GM18951 (cell line): ENCODE measurements at regions not wholly inside any gene's neighbourhood (a gene's known extent, or its start where the extent isn't known, plus 50 kb on each side); places are given as distances from the start of the nearest gene placed in this dataset.

Experiments used
- POLR2A ChIP-seq: IDR thresholded peaks from 4 replicates; pipeline ENCODE4 v1.6.1; 2011; ENCODE audit warnings: mild to moderate bottlenecking; ENCODE audit not compliant: insufficient read length, insufficient read depth; ENCODE audit errors: extremely low read depth
- in situ Hi-C: fragments of 300-500 bp; cut with MboI; formaldehyde crosslinking; loops from one replicate; pipeline ENCODE4 v1.12.0; 2022; ENCODE audit warnings: low sequenced_read_pairs, mixed read lengths, inconsistent platforms; ENCODE audit not compliant: unreplicated experiment

DNA sequence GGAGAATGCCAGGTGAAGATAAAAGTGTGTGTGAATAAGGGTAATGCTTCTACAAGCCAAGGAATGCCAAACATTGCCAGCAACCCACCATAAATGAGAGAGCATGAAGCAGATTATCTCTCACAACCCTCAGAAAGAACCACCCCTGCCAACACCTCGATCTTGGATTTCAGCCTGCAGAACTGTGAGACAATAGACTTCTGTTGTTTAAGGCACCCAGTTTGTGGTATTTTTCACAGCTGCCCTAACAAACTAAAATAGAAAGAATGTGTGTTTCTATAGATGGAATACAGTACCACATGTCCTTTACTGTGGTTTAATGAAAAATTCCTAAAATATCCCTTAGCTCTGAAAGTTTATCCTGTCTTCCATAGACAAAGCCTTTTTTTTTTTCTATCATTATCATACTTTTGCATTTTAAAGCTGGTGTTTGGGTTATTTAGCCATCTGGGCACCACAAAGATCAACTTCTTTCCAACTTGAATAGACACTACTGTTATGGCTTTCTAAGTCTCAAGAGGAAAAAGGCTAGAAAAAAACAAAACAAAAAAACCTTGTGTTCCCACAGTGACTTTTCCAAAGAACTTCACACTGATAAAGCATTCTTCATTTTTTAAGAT is 505.6 kb downstream of the KCTD12 start:
- no peak for TF ChIP-seq POLR2A
- in situ Hi-C loops: no loop called here

DNA sequence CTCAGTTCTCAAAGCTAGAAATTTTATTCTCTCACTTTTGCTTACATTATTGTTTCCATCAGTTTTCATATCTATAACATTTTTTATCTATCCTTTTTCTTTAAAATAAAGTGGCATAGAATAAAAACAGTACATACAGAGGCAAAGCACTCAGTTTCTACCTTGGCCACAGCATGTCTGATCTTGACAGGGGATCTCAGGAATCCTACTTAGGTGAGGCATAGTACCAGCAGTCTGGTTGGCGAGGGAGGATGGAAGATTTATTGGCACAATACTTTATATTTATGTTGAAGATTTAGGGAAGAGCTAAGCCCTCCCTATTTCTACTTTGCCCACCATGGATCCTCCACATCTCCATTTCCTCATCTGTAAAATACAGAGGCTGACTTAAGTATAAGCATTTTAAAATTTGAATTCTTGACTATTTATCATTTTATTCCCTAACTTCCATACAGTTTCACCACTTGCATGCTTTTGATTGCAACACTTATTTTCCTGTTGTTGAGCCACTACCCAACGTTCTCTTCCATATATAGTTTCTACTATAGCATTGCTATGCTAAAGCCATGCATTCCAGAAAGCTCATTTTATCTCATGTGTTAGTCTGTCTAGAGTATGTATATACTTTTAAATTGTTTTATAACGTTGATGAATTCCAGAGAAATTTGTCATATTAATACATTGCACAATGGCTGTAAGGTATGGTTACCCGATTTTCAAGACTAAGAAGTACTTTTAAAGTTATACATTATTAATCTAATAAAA is 506.7 kb downstream of the KCTD12 start:
- no peak for TF ChIP-seq POLR2A
- in situ Hi-C loops: no loop called here

DNA sequence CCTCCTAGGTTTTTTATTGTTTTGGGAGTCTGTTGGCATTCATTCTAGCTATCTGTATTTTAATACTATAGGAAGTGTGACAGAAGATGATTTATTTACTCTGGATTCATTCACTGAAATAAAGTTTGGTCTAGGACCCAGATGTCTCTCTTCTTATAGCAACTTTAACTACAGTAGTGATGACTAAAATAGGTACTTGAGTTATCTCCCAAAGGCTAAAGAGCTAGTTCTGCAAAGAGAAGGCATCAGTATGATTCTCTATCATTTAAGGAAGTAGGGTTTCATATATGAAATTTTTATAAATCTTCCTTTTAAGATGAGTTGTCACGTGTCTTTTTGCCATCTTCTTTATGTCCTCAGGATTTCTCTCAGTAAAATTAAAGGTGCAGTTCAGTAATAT is 507.4 kb downstream of the KCTD12 start:
- in situ Hi-C loops: no loop called here
- TF ChIP-seq POLR2A: no peak

DNA sequence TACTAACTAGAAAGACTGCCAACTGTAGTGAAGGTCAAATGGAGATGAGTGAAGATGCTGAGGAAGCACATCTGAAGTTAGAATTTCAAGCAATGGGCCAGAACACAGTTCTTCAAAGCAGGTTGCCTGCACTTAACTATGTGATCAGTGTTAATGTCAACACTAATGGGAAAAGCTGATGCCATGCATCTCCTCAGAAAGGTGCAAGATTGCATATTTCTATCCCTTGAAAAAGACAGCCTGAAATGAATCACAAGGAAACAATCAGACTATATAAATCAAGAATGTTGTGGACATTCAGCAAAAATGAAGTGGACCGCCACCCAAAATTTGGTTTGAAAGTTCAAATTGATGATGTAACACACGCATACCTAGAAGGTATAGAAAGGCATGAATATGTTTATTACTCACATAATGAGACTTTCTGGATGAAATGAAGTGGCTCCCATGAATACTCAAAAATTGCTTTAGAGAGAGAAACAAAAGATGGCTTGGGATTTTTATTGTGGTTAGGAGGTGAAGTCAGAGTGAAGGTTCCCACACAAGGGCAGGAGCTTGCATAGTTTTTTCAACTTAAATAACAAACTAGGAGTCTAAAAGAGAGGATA is 522.4 kb downstream of the KCTD12 start:
- TF ChIP-seq POLR2A: no peak
- in situ Hi-C loops: no loop called here

DNA sequence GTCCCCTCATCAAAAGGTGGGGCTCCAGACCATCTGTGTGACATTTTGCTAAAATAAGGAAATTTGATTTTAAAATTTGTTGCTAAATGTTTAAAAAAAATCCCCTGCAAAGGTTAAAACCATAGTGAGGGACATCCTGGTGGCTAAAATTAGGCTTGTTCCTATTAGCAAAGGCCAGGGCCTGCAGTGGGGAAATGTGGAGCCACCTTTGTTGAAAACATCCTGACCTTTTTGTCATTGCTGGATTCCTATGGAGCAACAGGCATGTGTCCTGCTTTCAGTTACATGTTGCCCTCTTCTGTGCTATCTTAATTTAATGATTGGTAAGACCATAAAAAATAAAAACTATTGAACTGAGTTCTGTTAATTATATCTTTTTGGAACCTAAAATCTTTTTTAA is 524.3 kb downstream of the KCTD12 start:
- in situ Hi-C loops: no loop called here
- TF ChIP-seq POLR2A: no peak

DNA sequence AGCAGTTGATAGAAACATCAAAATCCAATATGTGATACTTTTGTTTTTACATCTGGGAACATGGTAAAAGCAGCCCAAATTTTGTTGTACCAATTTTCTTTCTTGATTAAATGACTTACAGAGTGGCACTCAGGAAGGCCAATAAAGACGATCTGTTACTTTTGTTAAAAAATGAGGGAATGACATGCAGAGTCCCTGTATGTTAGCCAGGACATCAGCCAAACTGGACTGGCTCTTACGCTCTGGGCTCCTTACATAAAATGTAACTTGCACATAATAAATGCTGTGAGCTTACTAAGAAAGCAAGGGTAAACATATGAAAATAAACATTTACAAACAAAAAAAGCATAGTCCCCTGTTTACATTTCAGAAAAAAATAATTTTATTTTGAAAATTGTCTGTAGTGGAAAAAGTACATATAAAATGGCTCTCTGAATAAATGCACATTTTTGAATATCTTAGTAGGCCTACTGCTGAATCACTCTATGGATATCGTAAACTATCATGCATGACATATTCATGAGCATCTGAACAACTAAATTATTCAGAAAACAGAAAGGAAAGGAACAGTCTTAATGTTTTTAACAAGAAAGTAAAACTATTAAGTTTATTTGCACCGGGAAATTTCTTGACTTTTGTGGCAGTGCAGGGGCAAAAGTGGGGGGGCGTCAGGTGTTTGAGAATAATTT is 534.5 kb downstream of the KCTD12 start:
- in situ Hi-C loops: no loop called here
- no peak for TF ChIP-seq POLR2A

DNA sequence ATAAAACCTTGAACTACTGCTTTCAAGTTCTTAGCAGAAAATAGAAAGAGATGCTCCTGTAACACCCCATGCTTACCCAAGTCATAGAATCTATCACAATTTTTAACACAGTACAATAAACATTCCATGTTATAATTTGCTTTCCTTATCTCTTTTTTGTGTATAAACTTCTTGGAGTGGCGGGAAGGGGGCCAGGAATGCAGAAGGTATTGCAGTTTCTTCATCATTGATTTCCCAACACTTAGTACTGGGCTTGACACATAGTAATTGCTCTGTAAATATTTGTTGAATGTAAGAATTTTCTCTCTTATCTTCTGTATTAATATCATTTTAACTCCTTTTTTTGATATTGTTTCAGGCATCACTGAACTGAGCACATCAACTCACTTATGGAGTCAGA is 535.8 kb downstream of the KCTD12 start:
- in situ Hi-C loops: no loop called here
- no peak for TF ChIP-seq POLR2A

DNA sequence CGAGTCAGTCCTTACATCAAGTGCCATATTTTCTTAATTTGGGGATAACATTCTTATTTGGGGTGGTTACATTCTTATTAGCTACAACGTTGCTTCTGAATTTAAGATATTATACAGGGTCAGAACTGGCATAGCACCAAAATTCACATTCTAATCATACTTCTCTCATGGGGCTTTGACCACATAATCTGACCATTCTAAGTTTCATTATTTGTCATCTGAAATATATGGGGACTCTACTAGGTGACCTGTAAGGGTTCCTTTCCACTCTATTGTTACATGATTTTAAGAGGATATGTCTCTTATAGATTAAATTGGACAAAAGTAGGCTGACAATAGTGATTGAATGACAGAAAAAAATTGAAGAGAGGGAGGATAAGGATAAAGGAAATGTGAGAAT is 536.5 kb downstream of the KCTD12 start:
- TF ChIP-seq POLR2A: no peak
- in situ Hi-C loops: no loop called here

DNA sequence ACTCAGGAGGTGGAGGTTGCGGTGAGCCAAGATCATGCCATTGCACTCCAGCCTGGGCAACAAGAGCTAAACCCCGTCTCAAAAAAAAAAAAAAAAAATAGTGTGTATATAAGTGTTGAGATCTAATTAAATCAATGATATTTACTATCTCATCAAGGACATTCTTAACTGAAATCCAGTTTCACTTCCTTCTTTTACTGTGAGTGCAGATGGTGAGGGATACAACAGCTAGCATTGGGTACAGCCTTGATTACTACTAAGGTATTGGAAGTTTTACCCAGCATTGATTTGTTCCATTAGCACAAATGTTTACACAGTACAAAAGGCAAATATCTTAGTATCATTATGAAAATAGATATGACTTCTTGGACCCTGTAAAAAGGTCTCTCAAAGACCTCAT is 546.6 kb downstream of the KCTD12 start:
- in situ Hi-C loops: no loop called here
- no peak for TF ChIP-seq POLR2A

DNA sequence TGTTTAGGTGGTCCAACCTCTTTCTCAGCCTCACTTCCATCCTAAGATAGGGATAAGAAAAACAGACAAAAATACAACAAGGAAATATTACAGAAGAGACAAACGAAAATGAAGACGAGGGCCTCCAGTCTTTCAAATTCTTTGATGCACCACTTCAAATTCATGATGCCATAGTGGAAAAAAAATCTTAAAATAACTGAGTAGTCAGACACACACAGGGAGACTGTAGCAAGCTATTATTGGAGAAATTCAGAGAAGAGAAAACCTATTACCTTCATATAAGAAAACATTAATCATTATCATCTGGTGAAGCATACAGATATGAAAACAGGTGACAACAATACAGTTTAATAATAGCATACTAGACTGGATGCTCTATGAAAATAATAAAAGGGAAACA is 548.2 kb downstream of the KCTD12 start:
- in situ Hi-C loops: no loop called here
- TF ChIP-seq POLR2A: no peak

DNA sequence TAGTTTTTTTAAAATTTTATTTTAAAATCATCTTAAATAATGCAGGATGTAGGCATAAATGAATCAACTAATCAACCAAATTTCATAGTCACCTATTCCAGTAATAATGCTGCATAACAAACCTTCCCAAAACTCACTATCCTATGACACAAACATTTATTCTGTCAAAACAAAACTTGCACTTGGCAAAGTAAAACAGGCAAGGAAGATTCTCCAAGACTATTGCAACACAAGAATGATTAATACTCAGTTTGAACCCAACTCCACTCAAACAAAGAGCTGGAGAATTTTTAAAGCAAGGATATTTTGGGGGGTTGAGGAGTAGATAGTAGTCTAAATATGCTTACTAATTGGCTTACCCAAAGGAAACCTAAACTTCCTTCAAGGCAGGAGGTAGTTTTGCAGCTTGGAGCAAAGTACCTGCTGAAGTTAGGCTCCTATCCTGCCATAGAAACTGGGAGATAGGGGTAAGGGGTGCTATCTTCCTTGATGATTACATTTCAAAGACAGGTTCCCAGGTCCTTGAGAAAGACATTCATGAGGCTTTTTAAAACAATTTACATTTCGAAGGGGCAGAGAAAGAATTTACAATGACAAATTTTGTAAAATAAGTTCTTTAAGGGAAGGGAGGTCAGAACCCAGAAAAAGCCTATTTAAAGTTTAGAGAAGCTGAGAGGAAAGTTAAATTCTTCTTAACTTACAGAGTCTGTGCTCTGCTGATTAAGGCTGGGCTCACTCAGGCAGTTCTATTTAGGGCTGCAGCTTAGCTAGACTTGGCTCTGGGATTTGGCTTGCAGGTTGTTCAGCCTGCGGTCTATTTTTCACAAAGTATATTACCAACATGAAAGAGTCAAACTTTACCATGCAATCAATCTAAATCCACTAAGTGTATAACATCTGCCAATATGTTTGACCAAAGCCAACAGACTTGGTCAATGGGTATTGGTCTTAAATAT is 549.0 kb downstream of the KCTD12 start:
- in situ Hi-C loops: no loop called here
- TF ChIP-seq POLR2A: no peak

DNA sequence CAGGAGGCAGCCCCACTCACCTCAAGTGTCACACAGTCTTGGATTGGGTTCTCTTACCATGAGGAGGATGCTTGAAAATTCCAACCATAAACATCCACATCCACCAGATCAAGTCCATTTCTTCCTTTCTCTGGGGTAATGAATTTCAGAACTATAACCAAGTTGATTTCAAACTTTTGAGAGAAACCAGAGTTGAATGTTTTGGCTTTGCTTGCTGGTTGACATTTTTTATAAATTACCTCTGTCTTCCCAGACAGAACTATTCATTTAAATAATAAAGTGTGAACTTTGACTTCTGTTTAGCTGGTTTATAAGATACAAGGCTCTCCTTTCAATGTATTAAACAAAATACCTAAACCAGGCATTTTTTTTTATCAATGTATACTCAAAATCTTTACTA is 550.7 kb downstream of the KCTD12 start:
- TF ChIP-seq POLR2A: no peak
- in situ Hi-C loops: no loop called here
